Rectal smooth muscle tissue (tissue), 1 donor: ENCODE measurements at regions not wholly inside any gene's neighbourhood (a gene's known extent, or its start where the extent isn't known, plus 50 kb on each side); places are given as distances from the start of the nearest gene placed in this dataset.

Experiments
- H3K27ac ChIP-seq: one replicate; pipeline ENCODE4 v1.7.0; 2013; ENCODE audit warnings: low read depth, low read length, inconsistent platforms
- H3K27me3 ChIP-seq: one replicate; pipeline ENCODE4 v1.7.0; 2013; ENCODE audit warnings: low read length; ENCODE audit not compliant: control insufficient read depth, insufficient read depth
- H3K36me3 ChIP-seq: one replicate; pipeline ENCODE4 v1.7.0; 2013; ENCODE audit warnings: low read length; ENCODE audit not compliant: control insufficient read depth, insufficient read depth
- H3K4me1 ChIP-seq: one replicate; pipeline ENCODE4 v1.7.0; 2013; ENCODE audit warnings: low read length; ENCODE audit not compliant: control insufficient read depth, insufficient read depth
- H3K4me3 ChIP-seq: one replicate; pipeline ENCODE4 v1.7.0; 2013; ENCODE audit warnings: low read length
- H3K9ac ChIP-seq: one replicate; pipeline ENCODE4 v1.7.0; 2013; ENCODE audit warnings: low read length

DNA sequence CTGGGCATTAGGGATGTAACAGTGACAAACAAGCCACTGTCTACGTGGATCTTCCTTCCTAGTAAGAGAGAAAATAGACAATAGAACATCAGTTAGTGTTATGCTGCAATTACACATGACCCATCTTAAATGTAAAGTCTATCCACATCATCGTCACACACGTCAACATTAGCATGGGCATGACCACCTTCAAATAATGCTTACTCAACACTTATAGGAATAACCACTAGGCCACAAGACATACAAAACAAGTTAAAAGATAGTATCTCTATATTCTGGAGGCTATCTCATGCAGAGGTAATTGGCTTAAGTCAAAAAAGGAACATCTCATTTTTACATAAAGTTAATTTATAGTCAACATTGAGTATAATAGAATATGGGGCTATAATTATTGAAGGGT is 156.5 kb downstream of the MOXD1 start:
- Histone ChIP-seq H3K9ac (no peak overlapping the region), H3K4me1 (no peaks in the 10 kb centered on the region), H3K36me3 (no peaks in the 10 kb centered on the region), H3K27ac (no peak overlapping the region), H3K4me3 (no peak overlapping the region), H3K27me3 (no peaks in the 10 kb centered on the region)

DNA sequence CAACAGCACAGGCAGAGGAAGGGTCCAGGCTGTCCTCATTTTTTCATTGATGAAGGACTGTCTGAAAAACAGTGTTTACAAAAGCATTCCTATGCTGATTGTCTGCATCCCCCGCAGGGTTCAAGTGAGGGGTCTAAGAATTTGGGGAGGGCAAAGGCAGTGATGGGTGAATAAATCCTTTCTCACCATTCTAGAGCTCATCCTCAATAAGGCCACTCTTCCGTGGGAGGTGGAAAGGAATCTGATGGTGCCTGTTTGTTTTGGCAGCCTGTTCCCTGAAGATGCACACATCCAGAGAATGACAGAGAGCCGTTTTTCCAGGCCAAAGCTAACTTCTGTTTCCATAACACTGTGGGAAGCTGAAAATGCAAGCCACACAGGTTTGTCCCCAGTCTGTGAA is 164.5 kb downstream of the MOXD1 start:
- no peak overlapping the region for H3K27ac ChIP-seq
- H3K27me3 ChIP-seq, result peaks cover 3% of the 10 kb centered on the region
- no peak overlapping the region for H3K9ac ChIP-seq
- no peaks in the 10 kb centered on the region for H3K4me1 ChIP-seq
- no peaks in the 10 kb centered on the region for H3K36me3 ChIP-seq
- no peak overlapping the region for H3K4me3 ChIP-seq

DNA sequence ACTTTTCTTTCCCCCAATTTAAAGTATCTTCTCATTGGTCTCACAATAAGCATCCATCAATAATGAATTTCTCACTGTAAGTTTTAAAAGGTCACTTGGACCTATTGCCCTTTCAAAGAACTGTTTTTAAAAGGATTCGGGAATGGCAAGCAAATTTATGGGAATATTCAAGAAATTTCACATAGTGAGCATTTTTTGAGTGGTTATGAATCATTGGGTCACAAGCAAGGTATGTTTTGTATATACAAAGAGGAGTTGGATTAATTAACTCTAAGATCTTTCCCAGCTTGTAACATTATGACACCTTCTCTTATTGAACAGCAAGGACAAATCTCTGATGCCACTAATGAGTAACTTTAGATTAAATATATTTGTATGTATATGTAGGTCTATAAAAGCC is 165.0 kb downstream of the MOXD1 start:
- Histone ChIP-seq H3K27ac (no peak overlapping the region), H3K36me3 (no peaks in the 10 kb centered on the region), H3K4me3 (no peak overlapping the region), H3K4me1 (no peaks in the 10 kb centered on the region), H3K27me3 (peaks cover 3% of the 10 kb centered on the region), H3K9ac (no peak overlapping the region)

DNA sequence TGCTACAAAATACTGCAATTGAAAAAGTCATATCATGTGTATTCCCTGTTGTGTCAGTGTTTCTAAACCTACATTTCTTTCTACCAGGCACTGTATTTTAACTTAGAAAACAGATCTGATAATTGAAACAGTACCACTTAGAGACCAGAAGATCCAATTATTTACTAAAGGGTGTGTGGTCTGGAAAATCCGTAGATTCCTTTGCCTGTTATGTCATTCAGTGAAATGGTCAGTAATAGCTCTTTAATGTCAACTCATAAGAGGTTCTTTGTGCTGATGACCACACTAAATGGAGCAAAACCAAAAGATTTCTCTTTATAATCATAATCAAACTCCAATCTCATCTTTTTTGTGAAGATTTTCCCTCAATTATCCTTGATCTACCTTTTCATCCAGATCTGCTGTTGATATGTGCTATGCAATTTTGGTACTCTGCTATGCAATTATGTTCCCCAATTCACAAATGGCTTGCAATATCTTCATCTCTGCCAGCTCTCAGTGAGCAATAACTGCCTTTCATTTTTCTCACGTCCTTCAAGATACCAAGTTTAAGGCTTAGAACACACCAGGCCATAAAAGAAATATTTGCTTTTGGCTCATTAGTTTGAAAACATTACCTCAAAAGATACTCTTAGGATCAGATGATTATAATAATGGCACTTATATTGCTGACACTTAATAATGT is 165.5 kb downstream of the MOXD1 start:
- Histone ChIP-seq H3K9ac (no peak overlapping the region), H3K27me3 (peaks cover 3% of the 10 kb centered on the region), H3K27ac (no peak overlapping the region), H3K36me3 (no peaks in the 10 kb centered on the region), H3K4me3 (no peak overlapping the region), H3K4me1 (no peaks in the 10 kb centered on the region)

DNA sequence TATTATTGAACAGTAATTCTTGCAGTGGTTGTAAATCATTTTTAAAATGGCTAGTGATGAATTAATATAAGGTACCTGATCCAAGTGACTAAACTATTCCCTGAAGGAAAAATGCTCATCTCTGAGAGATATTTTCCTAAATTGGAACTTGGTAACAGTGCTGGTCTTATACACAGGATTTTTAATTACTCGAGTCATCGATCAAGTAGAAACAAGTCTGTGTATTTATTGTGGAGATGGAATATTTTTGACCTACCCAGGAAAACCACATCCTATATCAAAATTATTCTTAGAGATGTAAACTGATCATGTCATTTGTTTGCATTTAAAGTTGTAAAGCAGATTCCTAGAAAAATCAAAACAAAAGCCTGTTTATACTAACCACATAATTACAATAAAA is 166.9 kb downstream of the MOXD1 start:
- H3K27ac ChIP-seq, result no peak overlapping the region
- no peaks in the 10 kb centered on the region for H3K36me3 ChIP-seq
- no peaks in the 10 kb centered on the region for H3K4me1 ChIP-seq
- H3K4me3 ChIP-seq, result no peak overlapping the region
- peaks cover 3% of the 10 kb centered on the region for H3K27me3 ChIP-seq
- H3K9ac ChIP-seq, result no peak overlapping the region

DNA sequence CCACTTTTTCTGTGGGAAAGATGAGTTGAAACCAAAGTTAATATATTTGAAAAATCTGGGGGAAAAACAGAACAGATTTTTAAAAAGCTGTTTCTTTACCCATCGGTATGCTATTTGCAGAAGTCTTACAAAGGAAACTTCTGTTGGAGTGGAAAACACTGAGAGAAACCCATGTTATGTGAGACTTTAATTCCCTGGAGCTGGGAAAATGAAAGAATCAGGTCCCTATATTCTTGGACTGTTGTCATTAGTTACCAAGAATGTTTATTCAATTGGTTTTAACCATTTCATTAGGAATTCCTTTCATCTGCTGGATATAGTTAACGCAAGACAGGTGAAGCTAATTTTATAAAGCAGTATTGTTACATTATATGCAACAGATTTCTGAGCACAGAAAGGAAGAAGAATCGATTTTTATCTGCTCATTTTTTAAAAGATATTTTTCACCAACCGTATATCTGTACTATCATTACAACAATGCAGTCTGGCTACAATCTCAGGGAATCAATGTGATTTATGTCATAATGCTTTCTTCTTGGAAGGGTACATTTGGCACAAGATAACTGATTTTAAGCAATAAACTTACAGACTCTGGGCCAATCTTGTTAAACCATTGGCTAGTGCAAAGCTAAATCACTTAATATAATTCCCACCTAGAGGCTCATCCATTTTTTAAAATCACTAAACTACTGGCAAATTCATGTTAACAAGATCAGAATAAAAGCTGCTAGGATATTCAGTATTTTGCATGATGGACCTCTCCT is 170.0 kb downstream of the MOXD1 start:
- no peaks in the 10 kb centered on the region for H3K4me1 ChIP-seq
- no peak overlapping the region for H3K27ac ChIP-seq
- no peak overlapping the region for H3K4me3 ChIP-seq
- H3K9ac ChIP-seq, result no peak overlapping the region
- H3K36me3 ChIP-seq, result no peaks in the 10 kb centered on the region
- H3K27me3 ChIP-seq, result peaks cover 3% of the 10 kb centered on the region

DNA sequence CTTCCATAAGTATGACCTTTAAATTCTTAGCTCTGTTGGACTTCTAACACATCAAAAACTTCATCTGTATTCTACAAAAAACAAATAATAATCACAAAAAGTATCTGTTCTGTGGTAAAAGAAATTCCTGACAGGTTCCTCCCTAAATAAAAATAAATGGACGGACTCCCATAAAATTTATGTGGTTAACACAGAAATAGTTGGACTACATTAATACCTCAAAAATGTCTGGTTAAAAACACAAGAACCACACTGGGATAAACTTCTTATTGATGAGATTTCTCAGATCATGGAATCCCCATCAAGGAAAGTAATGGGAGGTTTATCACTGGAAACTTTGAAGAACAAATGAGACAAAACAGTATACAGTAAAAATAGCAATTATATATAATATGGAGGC is 172.4 kb downstream of the MOXD1 start:
- Histone ChIP-seq H3K4me1 (no peaks in the 10 kb centered on the region), H3K9ac (no peak overlapping the region), H3K4me3 (no peak overlapping the region), H3K27ac (no peak overlapping the region), H3K36me3 (no peaks in the 10 kb centered on the region), H3K27me3 (peaks cover 3% of the 10 kb centered on the region)

DNA sequence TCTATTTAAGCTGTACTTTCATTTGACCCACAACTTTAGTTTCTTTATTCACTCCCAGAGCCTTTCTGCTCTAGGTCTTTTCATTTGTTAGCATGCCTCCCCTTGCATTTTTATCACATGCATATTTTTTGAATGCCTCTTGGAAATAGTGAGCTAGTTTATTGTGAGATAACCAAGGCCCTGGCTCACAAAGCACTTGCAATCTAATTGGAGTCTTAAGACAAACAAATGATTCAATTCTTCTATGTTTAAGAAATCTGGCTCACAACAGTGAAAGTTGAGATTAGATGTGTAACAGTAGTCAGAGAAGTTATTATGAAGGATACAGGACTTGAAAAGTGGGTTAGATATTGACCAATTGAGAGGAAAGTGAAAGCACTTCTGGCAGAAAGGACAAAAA is 173.4 kb downstream of the MOXD1 start:
- H3K27ac ChIP-seq, result no peak overlapping the region
- H3K4me1 ChIP-seq, result no peaks in the 10 kb centered on the region
- H3K36me3 ChIP-seq, result no peaks in the 10 kb centered on the region
- no peak overlapping the region for H3K4me3 ChIP-seq
- peaks cover 3% of the 10 kb centered on the region for H3K27me3 ChIP-seq
- H3K9ac ChIP-seq, result no peak overlapping the region

DNA sequence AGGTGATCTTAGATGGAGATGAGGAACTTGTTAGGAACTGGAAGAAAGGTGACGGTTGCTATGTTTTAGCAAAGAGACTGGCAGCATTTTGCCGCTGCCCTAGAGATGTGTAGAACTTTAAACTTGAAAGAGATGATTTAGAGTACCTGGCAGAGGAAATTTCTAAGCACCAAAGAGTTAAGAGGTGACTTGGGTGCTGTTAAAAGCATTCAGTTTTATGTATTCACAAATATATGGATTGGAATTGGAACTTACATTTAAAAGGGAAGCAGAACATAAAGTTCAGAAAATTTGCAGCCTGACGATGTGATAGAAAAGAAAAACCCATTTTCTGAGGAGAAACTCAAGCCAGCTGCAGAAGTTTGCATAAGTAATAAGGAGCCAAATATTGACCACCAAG is 176.3 kb downstream of the MOXD1 start:
- H3K4me3 ChIP-seq, result no peak overlapping the region
- H3K4me1 ChIP-seq, result no peaks in the 10 kb centered on the region
- no peaks in the 10 kb centered on the region for H3K36me3 ChIP-seq
- H3K9ac ChIP-seq, result no peak overlapping the region
- no peak overlapping the region for H3K27ac ChIP-seq
- H3K27me3 ChIP-seq, result no peaks in the 10 kb centered on the region

DNA sequence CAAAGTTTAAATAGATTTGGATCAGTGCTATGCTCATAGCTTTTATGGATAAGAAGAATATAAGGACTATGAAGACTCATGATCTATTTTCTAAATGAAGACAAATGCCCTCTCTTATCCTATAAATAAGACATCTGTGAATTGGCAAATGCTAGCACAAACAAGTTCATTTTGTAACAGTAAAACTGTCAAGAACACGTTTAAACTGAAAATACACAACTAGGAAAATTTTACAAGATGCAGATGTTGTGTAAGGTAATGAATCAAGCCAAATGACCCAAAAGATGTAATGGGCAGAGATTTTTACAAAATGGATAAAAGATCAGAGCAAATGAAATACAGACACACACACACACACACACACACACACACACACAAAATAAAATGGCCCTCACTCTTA is 180.5 kb downstream of the MOXD1 start:
- Histone ChIP-seq H3K27me3 (no peaks in the 10 kb centered on the region), H3K9ac (no peak overlapping the region), H3K27ac (no peak overlapping the region), H3K4me1 (no peaks in the 10 kb centered on the region), H3K36me3 (no peaks in the 10 kb centered on the region), H3K4me3 (no peak overlapping the region)

DNA sequence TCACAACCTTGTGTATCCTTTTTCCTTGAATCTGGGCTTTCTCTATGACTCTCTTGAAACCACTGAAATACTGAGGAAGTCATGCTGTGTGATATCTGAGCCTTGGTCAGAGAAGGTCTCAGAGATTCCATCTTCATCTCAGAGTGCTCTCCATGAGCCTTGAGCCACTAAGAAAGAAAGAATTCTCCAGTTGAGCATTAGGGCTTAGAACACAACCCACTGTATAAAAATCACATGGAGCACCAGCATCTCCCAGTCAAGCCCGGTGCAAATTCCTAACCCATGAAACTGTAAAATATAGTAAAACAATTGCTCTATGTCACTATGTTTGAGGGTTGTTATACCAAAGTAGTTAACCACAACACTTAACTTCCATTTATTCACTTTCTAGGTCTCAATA is 181.4 kb downstream of the MOXD1 start:
- H3K27ac ChIP-seq, result no peak overlapping the region
- H3K4me1 ChIP-seq, result no peaks in the 10 kb centered on the region
- no peaks in the 10 kb centered on the region for H3K27me3 ChIP-seq
- no peak overlapping the region for H3K9ac ChIP-seq
- H3K36me3 ChIP-seq, result no peaks in the 10 kb centered on the region
- H3K4me3 ChIP-seq, result no peak overlapping the region

DNA sequence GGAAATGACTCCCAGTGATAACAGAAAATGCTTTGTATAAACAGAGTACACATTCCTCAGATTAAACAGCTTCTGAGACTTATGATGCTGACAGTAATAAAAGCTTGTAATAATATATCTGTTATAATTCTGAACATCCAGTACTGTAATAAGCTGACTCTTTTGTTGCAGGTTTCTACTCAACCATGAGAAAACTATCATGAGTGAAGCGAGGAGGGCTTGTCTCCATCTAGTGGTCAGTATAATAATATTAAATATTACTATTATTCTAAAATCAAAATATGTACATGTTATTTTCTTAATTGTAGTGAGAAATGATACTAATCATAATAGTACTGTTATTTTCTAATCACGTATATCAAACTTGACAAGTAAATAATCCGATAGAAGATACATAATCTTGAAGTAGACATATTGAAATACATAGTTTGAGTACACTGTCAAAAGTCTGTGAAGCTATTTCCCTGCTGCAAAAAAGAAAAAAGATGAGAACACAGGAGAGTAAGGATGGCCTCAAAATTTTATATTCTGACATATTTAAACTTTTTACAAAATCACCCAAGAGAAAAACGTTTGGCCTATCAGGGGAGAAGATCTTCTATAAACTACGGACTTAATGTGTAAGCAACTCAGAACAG is 183.1 kb downstream of the MOXD1 start:
- Histone ChIP-seq H3K27me3 (no peaks in the 10 kb centered on the region), H3K4me3 (no peak overlapping the region), H3K9ac (no peak overlapping the region)

More for the DNA sequence above, 183.1 kb downstream of the MOXD1 start:
- H3K4me1 ChIP-seq, result no peaks in the 10 kb centered on the region
- no peak overlapping the region for H3K27ac ChIP-seq
- H3K36me3 ChIP-seq, result no peaks in the 10 kb centered on the region
